Globus pallidus (tissue), 1 donor: ENCODE measurements at regions not wholly inside any gene's neighbourhood (a gene's known extent, or its start where the extent isn't known, plus 50 kb on each side); places are given as distances from the start of the nearest gene placed in this dataset.
"Not testable (repeated sequence)": the region's sequence is repeated elsewhere in the genome, so short reads cannot be mapped to it uniquely, and the experiment has no call there.

Experiments used
- DNase-seq: peaks from one replicate; pipeline ENCODE4 v3.0.0-alpha.2; 2015; ENCODE audit warnings: low spot score

GRCh38 chr3:69484507-69485393, 98.9 kb upstream of the FRMD4B start:
- no peak for DNase-seq

GRCh38 chr3:69483449-69483848, 97.6 kb upstream of the FRMD4B start:
- no peak for DNase-seq

GRCh38 chr3:69480986-69481385, 95.1 kb upstream of the FRMD4B start:
- not testable (repeated sequence) for DNase-seq

GRCh38 chr3:69474186-69474585, 88.3 kb upstream of the FRMD4B start:
- DNase-seq: no peak

GRCh38 chr3:69472093-69472492, 86.2 kb upstream of the FRMD4B start:
- no peak for DNase-seq

GRCh38 chr3:69463531-69463930, 77.6 kb upstream of the FRMD4B start:
- DNase-seq: no peak

- DNase-seq: no peak
Observed at GRCh38 chr3:69462826-69463100, 76.9 kb upstream of the FRMD4B start.

- DNase-seq: no peak
Observed at GRCh38 chr3:69462022-69462825, 76.3 kb upstream of the FRMD4B start.

GRCh38 chr3:69460034-69460433, 74.1 kb upstream of the FRMD4B start:
- peak; percentile 74 for DNase-seq

GRCh38 chr3:69458803-69459365, 73.0 kb upstream of the FRMD4B start:
- DNase-seq: no peak

- no peak for DNase-seq
Observed at GRCh38 chr3:69456631-69457030, 70.7 kb upstream of the FRMD4B start.

- no peak for DNase-seq
Observed at GRCh38 chr3:69454204-69454787, 68.4 kb upstream of the FRMD4B start.

- DNase-seq: no peak
Observed at GRCh38 chr3:69452295-69452694, 66.4 kb upstream of the FRMD4B start.

- DNase-seq: no peak
Observed at GRCh38 chr3:69451594-69451993, 65.7 kb upstream of the FRMD4B start.

- no peak for DNase-seq
Observed at GRCh38 chr3:69448877-69449276, 63.0 kb upstream of the FRMD4B start.

GRCh38 chr3:69446402-69447072, 60.6 kb upstream of the FRMD4B start:
- DNase-seq: no peak

- DNase-seq: peak; percentile 42
Observed at GRCh38 chr3:69445498-69445897, 59.6 kb upstream of the FRMD4B start.

- DNase-seq: peak; percentile 60
Observed at GRCh38 chr3:69445024-69445423, 59.1 kb upstream of the FRMD4B start.

- peak; percentile 41 for DNase-seq
Observed at GRCh38 chr3:69443457-69443920, 57.6 kb upstream of the FRMD4B start.

- no peak for DNase-seq
Observed at GRCh38 chr3:69442771-69443311, 57.0 kb upstream of the FRMD4B start.

GRCh38 chr3:69441732-69442131, 55.8 kb upstream of the FRMD4B start:
- DNase-seq: no peak

GRCh38 chr3:69441040-69441439, 55.2 kb upstream of the FRMD4B start:
- no peak for DNase-seq
